RPMI8226 (cell line): ENCODE measurements at regions not wholly inside any gene's neighbourhood (a gene's known extent, or its start where the extent isn't known, plus 50 kb on each side); places are given as distances from the start of the nearest gene placed in this dataset.
A peak's percentile ranks its signal among the peaks of the same experiment; 100 is the strongest.

Experiments
- DNase-seq: peaks from one replicate; pipeline ENCODE4 v3.0.0-alpha.2; 2015

- no peak for DNase-seq
These were observed 311.2 kb downstream of the AACS start for GRCh38 chr12:125376422-125376821.

GRCh38 chr12:125377093-125377492 is 311.9 kb downstream of the AACS start:
- no peak for DNase-seq

GRCh38 chr12:125381373-125381772 is 316.1 kb downstream of the AACS start:
- DNase-seq, result no peak

GRCh38 chr12:125382926-125383325 is 317.7 kb downstream of the AACS start:
- no peak for DNase-seq

- DNase-seq, result no peak
These were observed 321.4 kb downstream of the AACS start for GRCh38 chr12:125386652-125387051.

- no peak for DNase-seq
These were observed 322.0 kb downstream of the AACS start for GRCh38 chr12:125387206-125387605.

- no peak for DNase-seq
These were observed 323.9 kb downstream of the AACS start for GRCh38 chr12:125389061-125389697.

- no peak for DNase-seq
These were observed 328.3 kb downstream of the AACS start for GRCh38 chr12:125393569-125393968.

- no peak for DNase-seq
These were observed 330.5 kb downstream of the AACS start for GRCh38 chr12:125395583-125396215.

GRCh38 chr12:125399489-125399888 is 334.3 kb downstream of the AACS start:
- DNase-seq, result no peak

- peak; percentile 47 for DNase-seq
These were observed 337.9 kb downstream of the AACS start for GRCh38 chr12:125402874-125403789.

- no peak for DNase-seq
These were observed 338.6 kb downstream of the AACS start for GRCh38 chr12:125403843-125404242.

GRCh38 chr12:125406131-125406530 is 340.9 kb downstream of the AACS start:
- no peak for DNase-seq

GRCh38 chr12:125408718-125409117 is 343.5 kb downstream of the AACS start:
- DNase-seq, result no peak

- no peak for DNase-seq
These were observed 347.3 kb downstream of the AACS start for GRCh38 chr12:125412506-125412905.

- DNase-seq, result no peak
These were observed 352.2 kb downstream of the AACS start for GRCh38 chr12:125417446-125417845.

- peak; percentile 20 for DNase-seq
These were observed 353.8 kb downstream of the AACS start for GRCh38 chr12:125418902-125419564.

- no peak for DNase-seq
These were observed 359.7 kb downstream of the AACS start for GRCh38 chr12:125424909-125425308.

- no peak for DNase-seq
These were observed 366.3 kb downstream of the AACS start for GRCh38 chr12:125431516-125431915.

- DNase-seq, result no peak
These were observed 368.9 kb downstream of the AACS start for GRCh38 chr12:125434131-125434530.

- DNase-seq, result no peak
These were observed 369.8 kb downstream of the AACS start for GRCh38 chr12:125434936-125435443.

GRCh38 chr12:125435871-125436270 is 370.6 kb downstream of the AACS start:
- no peak for DNase-seq

- DNase-seq, result peak; percentile 68
These were observed 371.5 kb downstream of the AACS start for GRCh38 chr12:125436686-125437085.
